ENCODE measurements at regions not wholly inside any gene's neighbourhood (a gene's known extent, or its start where the extent isn't known, plus 50 kb on each side); places are given as distances from the start of the nearest gene placed in this dataset.

- H3K4me3 ChIP-seq, result no peak overlapping the region
- no peaks in the 10 kb centered on the region for H3K27me3 ChIP-seq
- H3K4me1 ChIP-seq, result peaks cover 20 to 49% (median 31%) of the 10 kb centered on the region in 9 donors
- no peak overlapping the region for H3K27ac ChIP-seq
- no peak for TF ChIP-seq CTCF (IDR thresholded peaks at IDR 0.05)
- DNase-seq (no peak), ATAC-seq (no peak)
- intact Hi-C loops (cut with DNase I), result loop anchor here in 5 of 10 donors (5.0 to 10.0 kb wide), 5 partner anchors 124 to 333 kb away; no protein-coding TSS in a partner anchor
- no peaks in the 10 kb centered on the region for H3K36me3 ChIP-seq
- H3K9me3 ChIP-seq, result no peaks in the 10 kb centered on the region
- 91 to 100% methylated on average over 1 of the region's 1 CpG for WGBS, 2 donors
Observed at GRCh38 chr13:44240611-44241145, 132.9 kb upstream of the SERP2 start.

- ATAC-seq (no peak), DNase-seq (no peak)
- Histone ChIP-seq H3K4me3 (no peak overlapping the region), H3K27me3 (no peaks in the 10 kb centered on the region), H3K36me3 (no peaks in the 10 kb centered on the region), H3K4me1 (peaks cover 13 to 39% (median 21%) of the 10 kb centered on the region in 9 donors), H3K9me3 (no peaks in the 10 kb centered on the region), H3K27ac (no peak overlapping the region)
- WGBS, 2 donors, result 80 to 83% methylated on average over 6 of the region's 6 CpGs
- intact Hi-C loops (cut with DNase I), result loop anchor here in 5 of 10 donors (2.0 to 10.0 kb wide), 6 partner anchors 123 to 334 kb away; no protein-coding TSS in a partner anchor
- TF ChIP-seq CTCF (IDR thresholded peaks at IDR 0.05), result peak in 2 of 9 donors; percentile 23 to 28
Observed at GRCh38 chr13:44241638-44242037, 132.0 kb upstream of the SERP2 start.

DNA sequence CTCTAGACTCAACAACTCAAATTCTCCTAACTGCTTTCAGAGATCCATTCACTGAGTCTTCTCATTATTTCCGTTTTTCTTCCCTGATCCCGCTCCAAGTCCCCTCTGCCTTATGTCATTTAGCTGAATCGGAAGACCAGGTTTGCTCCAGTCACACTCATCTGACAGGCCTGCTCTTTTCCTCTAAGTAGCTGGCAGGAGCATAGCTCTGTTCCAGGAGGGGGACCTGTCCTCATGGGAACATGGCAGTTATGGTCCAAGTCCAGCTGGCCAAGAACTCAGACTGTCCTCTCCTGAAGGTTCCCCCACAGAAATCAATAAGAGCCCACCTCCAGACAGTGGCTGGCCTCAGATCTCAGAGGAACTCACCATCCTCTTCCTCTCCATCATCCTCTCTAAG, 130.9 kb upstream of the SERP2 start:
- peak in 5 of 8 donors; percentile 5 to 32 (median 25) for ATAC-seq
- intact Hi-C loops (cut with DNase I), result loop anchor here in 5 of 10 donors (2.0 to 10.0 kb wide), 6 partner anchors 122 to 335 kb away; no protein-coding TSS in a partner anchor

More for the DNA sequence above, 130.9 kb upstream of the SERP2 start:
- DNase-seq, result no peak
- Histone ChIP-seq H3K27me3 (no peaks in the 10 kb centered on the region), H3K27ac (peak overlapping the region in 8 of 10 donors; percentile 11 to 69 (median 50)), H3K4me1 (peaks cover 6 to 28% (median 10%) of the 10 kb centered on the region in 9 donors), H3K4me3 (no peak overlapping the region), H3K36me3 (no peaks in the 10 kb centered on the region), H3K9me3 (no peaks in the 10 kb centered on the region)
- TF ChIP-seq CTCF (IDR thresholded peaks at IDR 0.05), result no peak
- WGBS, 2 donors, result 69 to 72% methylated on average over 3 of the region's 3 CpGs
